ENCODE measurements at regions not wholly inside any gene's neighbourhood (a gene's known extent, or its start where the extent isn't known, plus 50 kb on each side); places are given as distances from the start of the nearest gene placed in this dataset.

- TF ChIP-seq CTCF (IDR thresholded peaks at IDR 0.05): no peak
- no peak for TF ChIP-seq POLR2A (IDR thresholded peaks at IDR 0.05)
These were observed 158.0 kb upstream of the MMADHC start for GRCh38 chr2:149745396-149746230.
